GM12878 (cell line): ENCODE measurements at regions not wholly inside any gene's neighbourhood (a gene's known extent, or its start where the extent isn't known, plus 50 kb on each side); places are given as distances from the start of the nearest gene placed in this dataset.

ENCODE experiments used
- ATAC-seq: fragments of 200-7000 bp; cut with Tn5 transposase; 3 replicates; pipeline ENCODE4 v1.9.1; 2020; ENCODE audit warnings: mild to moderate bottlenecking, moderate library complexity
- BruUV-seq: library from RNA; stranded (reverse); fragments of 400-500 nt; replicated peaks from 2 replicates; lab custom pipeline; 2021; lab: Mats Ljungman, UMichigan
- CTCF ChIA-PET: fragments of 300-600 bp; sonication (Branson Sonifier 250); formaldehyde crosslinking; extraction: SDS; loops from one replicate; lab custom pipeline; 2021; ENCODE audit warnings: inconsistent platforms; lab: Yijun Ruan, JAX
- POLR2A ChIA-PET: fragments of 350-600 bp; formaldehyde crosslinking; extraction: SDS; loops from one replicate; lab custom pipeline; 2021; ENCODE audit warnings: inconsistent platforms; lab: Charles Lee
- RAD21 ChIA-PET: fragments of 300-600 bp; sonication (Branson Sonifier 250); formaldehyde crosslinking; loops from one replicate; lab custom pipeline; 2023; ENCODE audit warnings: antibody characterized with exemption; ENCODE audit not compliant: unreplicated experiment; lab: Charles Lee
- SMC1A ChIA-PET: fragments of 300-600 bp; sonication (Branson Sonifier 250); formaldehyde crosslinking; loops from one replicate; lab custom pipeline; 2023; ENCODE audit not compliant: unreplicated experiment, uncharacterized antibody; lab: Charles Lee
- DNase-seq: peaks from one replicate; pipeline ENCODE4 v3.0.0-alpha.2; 2011; ENCODE audit warnings: low read depth, low spot score
- FAIRE-seq: peaks from 3 replicates; lab custom pipeline; 2011; peaks lifted over from hg19 to GRCh38; lab: Jason Lieb, UNC
- H2AFZ ChIP-seq: 2 replicates; pipeline ENCODE4 v1.6.0; 2011; ENCODE audit warnings: low read depth, low read length, control low read depth; ENCODE audit not compliant: control insufficient read depth
- H3K27ac ChIP-seq: 2 replicates; pipeline ENCODE4 v1.5.1; 2011; ENCODE audit warnings: control low read depth; ENCODE audit not compliant: control insufficient read depth, insufficient read depth
- H3K27me3 ChIP-seq, 2 experiments: replicated peaks in 1 of 2; 2 replicates each; pipeline versions ENCODE4 v1.6.0 to v1.6.1; 2011; ENCODE audit warnings: low read length in 1 of 2; ENCODE audit not compliant: control insufficient read depth in 2 of 2, insufficient read depth in 2 of 2
- H3K36me3 ChIP-seq, 2 experiments: 2 replicates each; pipeline ENCODE4 v1.5.1; 2011; ENCODE audit warnings: low read length in 1 of 2; ENCODE audit not compliant: control insufficient read depth in 2 of 2, insufficient read depth in 2 of 2
- H3K4me1 ChIP-seq: 2 replicates; pipeline ENCODE4 v1.6.1; 2011; ENCODE audit warnings: mild to moderate bottlenecking, low read length, moderate library complexity, mixed read lengths; ENCODE audit not compliant: control insufficient read depth, insufficient read depth
- H3K4me2 ChIP-seq: 2 replicates; pipeline ENCODE4 v1.6.0; 2011; ENCODE audit warnings: control low read depth; ENCODE audit not compliant: control insufficient read depth, insufficient read depth
- H3K4me3 ChIP-seq: fragments of 200-600 bp; sonication (generic); 2 replicates; pipeline ENCODE4 v1.5.1; 2016
- H3K79me2 ChIP-seq: 2 replicates; pipeline ENCODE4 v1.6.0; 2011; ENCODE audit warnings: low read length; ENCODE audit not compliant: control insufficient read depth, insufficient read depth
- H3K9ac ChIP-seq: 2 replicates; pipeline ENCODE4 v1.8.0; 2011; ENCODE audit warnings: low read length, control low read depth, mixed read lengths; ENCODE audit not compliant: control insufficient read depth, insufficient read depth
- H3K9me3 ChIP-seq: replicated peaks from 3 replicates; pipeline ENCODE4 v1.5.1; 2011; ENCODE audit warnings: mild to moderate bottlenecking, low read length; ENCODE audit not compliant: control insufficient read depth, insufficient read depth
- H4K20me1 ChIP-seq: 2 replicates; pipeline ENCODE4 v1.6.0; 2011; ENCODE audit not compliant: control insufficient read depth, insufficient read depth
- CBX3 ChIP-seq: fragments of 200-600 bp; sonication (generic); IDR thresholded peaks from 2 replicates; pipeline ENCODE4 v1.6.1; 2016; ENCODE audit warnings: low read depth, borderline replicate concordance
- CHD2 ChIP-seq: IDR thresholded peaks from 2 replicates; pipeline ENCODE4 v1.6.1; 2011; ENCODE audit warnings: low read depth, low read length, improper control_type of control experiment, borderline replicate concordance
- NFIC ChIP-seq: IDR thresholded peaks from 2 replicates; pipeline ENCODE4 v1.6.1; 2012; ENCODE audit warnings: low read depth, mild to moderate bottlenecking, inconsistent platforms, low read length, moderate library complexity
- TBL1XR1 ChIP-seq: IDR thresholded peaks from 2 replicates; pipeline ENCODE4 v1.6.1; 2012; ENCODE audit warnings: low read depth, low read length, improper control_type of control experiment
- ZBTB4 ChIP-seq: fragments of 450-650 bp; formaldehyde crosslinking; IDR thresholded peaks from 2 replicates; pipeline ENCODE4 v1.4.0; 2022; ENCODE audit warnings: mild to moderate bottlenecking, moderate library complexity
- ZNF592 ChIP-seq: fragments of 450-650 bp; IDR thresholded peaks from 2 replicates; pipeline ENCODE4 v1.6.1; 2017; ENCODE audit warnings: mild to moderate bottlenecking, moderate library complexity
- ZSCAN29 ChIP-seq: fragments of 450-650 bp; IDR thresholded peaks from 2 replicates; pipeline ENCODE4 v1.6.1; 2017; ENCODE audit warnings: mild to moderate bottlenecking, moderate library complexity
- WGBS: methylation state at CpG from one replicate; pipeline ENCODE4 v1.1.6; 2016; ENCODE audit warnings: low lambda C conversion rate; ENCODE audit not compliant: insufficient replicate concordance, insufficient coverage; ENCODE audit errors: missing lambda C conversion rate; 5-methylcytosine and 5-hydroxymethylcytosine counted together
- in situ Hi-C: fragments of 300-500 bp; cut with MboI; formaldehyde crosslinking; loops from 9 replicates; pipeline ENCODE4 v1.14.3; 2018; ENCODE audit warnings: mixed read lengths
- intact Hi-C: fragments of 100-400 bp; cut with micrococcal nuclease; formaldehyde crosslinking; loops from one replicate; pipeline ENCODE4 v1.14.2; 2022; ENCODE audit not compliant: unreplicated experiment

GRCh38 chr22:47292546-47293320 is 530.3 kb downstream of the TBC1D22A start:
- H3K27me3 ChIP-seq: no peaks in the 10 kb centered on the region
- no peak overlapping the region for H2AFZ ChIP-seq
- RAD21 ChIA-PET: no interaction called here
- BruUV-seq: no TSS peak
- TF ChIP-seq TBL1XR1: no peak
- no peak for TF ChIP-seq CBX3
- TF ChIP-seq ZNF592: no peak
- TF ChIP-seq NFIC: no peak
- TF ChIP-seq CHD2: no peak
- TF ChIP-seq ZSCAN29: no peak
- no peak for TF ChIP-seq ZBTB4 (CRISPR knock-in tag)
- no peaks in the 10 kb centered on the region for H3K9me3 ChIP-seq
- no peak overlapping the region for H3K4me3 ChIP-seq
- no peaks in the 10 kb centered on the region for H4K20me1 ChIP-seq
- in situ Hi-C loops: no loop called here
- SMC1A ChIA-PET: no interaction called here
- FAIRE-seq (no peak), ATAC-seq (no peak), DNase-seq (no peak)
- no peak overlapping the region for H3K27ac ChIP-seq
- CTCF ChIA-PET: no interaction called here
- intact Hi-C loops: no loop called here
- no peaks in the 10 kb centered on the region for H3K79me2 ChIP-seq
- H3K36me3 ChIP-seq: no peaks in the 10 kb centered on the region
- POLR2A ChIA-PET: no interaction called here
- WGBS: 29% methylated on average over 18 of the region's 18 CpGs
- no peaks in the 10 kb centered on the region for H3K4me1 ChIP-seq
- no peak overlapping the region for H3K4me2 ChIP-seq
- no peak overlapping the region for H3K9ac ChIP-seq
